ENCODE measurements at regions not wholly inside any gene's neighbourhood (a gene's known extent, or its start where the extent isn't known, plus 50 kb on each side); places are given as distances from the start of the nearest gene placed in this dataset.

- Histone ChIP-seq H3K4me1 (no peaks in the 10 kb centered on the region), H3K27me3 (no peaks in the 10 kb centered on the region), H3K36me3 (no peaks in the 10 kb centered on the region), H3K27ac (no peak overlapping the region), H3K4me2 (no peak overlapping the region), H3F3A (ENCODE audit: low read depth) (no peaks in the 10 kb centered on the region), H3K9ac (no peak overlapping the region), H2AFZ (replicated peaks) (no peak overlapping the region), H3K4me3 (no peak overlapping the region), H4K20me1 (ENCODE audit: low read depth) (no peaks in the 10 kb centered on the region), H3K79me2 (ENCODE audit: low read depth) (no peaks in the 10 kb centered on the region), H3K9me3 (ENCODE audit: low read depth) (no peaks in the 10 kb centered on the region)
- no peak for DNase-seq (ENCODE audit: low spot score)
- Mint-ChIP-seq H3K36me3 (no peaks in the 10 kb centered on the region), H3K9me3 (no peaks in the 10 kb centered on the region), H3K4me3 (no peak overlapping the region), H3K27ac (no peak overlapping the region), H3K27me3 (ENCODE audit: insufficient read depth, low read depth) (peaks cover 5% of the 10 kb centered on the region), H3K4me1 (no peaks in the 10 kb centered on the region)
- TF ChIP-seq EZH2 (IDR thresholded peaks at IDR 0.05): no peak
- TF ChIP-seq EZH2phosphoT487 (IDR thresholded peaks at IDR 0.05): no peak
- TF ChIP-seq CTCF (IDR thresholded peaks at IDR 0.05): no peak
Observed at GRCh38 chr6:6980999-6981597, 126.7 kb upstream of the RREB1 start.

- H3K36me3 Mint-ChIP-seq: no peaks in the 10 kb centered on the region
- Histone ChIP-seq H3K36me3 (no peaks in the 10 kb centered on the region), H3K9ac (no peak overlapping the region), H3K27ac (no peak overlapping the region), H3K4me1 (no peaks in the 10 kb centered on the region), H3K4me3 (no peak overlapping the region), H4K20me1 (ENCODE audit: low read depth) (no peaks in the 10 kb centered on the region), H3K27me3 (no peaks in the 10 kb centered on the region), H3K9me3 (ENCODE audit: low read depth) (no peaks in the 10 kb centered on the region), H3K79me2 (ENCODE audit: low read depth) (no peaks in the 10 kb centered on the region), H3F3A (ENCODE audit: low read depth) (no peaks in the 10 kb centered on the region), H2AFZ (replicated peaks) (no peak overlapping the region), H3K4me2 (no peak overlapping the region)
- TF ChIP-seq CTCF (IDR thresholded peaks at IDR 0.05) (no peak), EZH2phosphoT487 (IDR thresholded peaks at IDR 0.05) (no peak), EZH2 (IDR thresholded peaks at IDR 0.05) (no peak)
- H3K27ac Mint-ChIP-seq: no peak overlapping the region
- no peak overlapping the region for H3K4me3 Mint-ChIP-seq
- no peak for DNase-seq (ENCODE audit: low spot score)
- H3K4me1 Mint-ChIP-seq: no peaks in the 10 kb centered on the region
- H3K9me3 Mint-ChIP-seq: no peaks in the 10 kb centered on the region
- peaks cover 5% of the 10 kb centered on the region for H3K27me3 Mint-ChIP-seq (ENCODE audit: insufficient read depth, low read depth)
Observed at GRCh38 chr6:6981681-6982322, 126.0 kb upstream of the RREB1 start.

- H3K9me3 Mint-ChIP-seq: no peaks in the 10 kb centered on the region
- Histone ChIP-seq H4K20me1 (ENCODE audit: low read depth) (no peaks in the 10 kb centered on the region), H3K27ac (no peak overlapping the region), H3K27me3 (no peaks in the 10 kb centered on the region), H3K9ac (no peak overlapping the region), H3K4me2 (no peak overlapping the region), H2AFZ (replicated peaks) (no peak overlapping the region), H3K4me1 (peaks cover 5% of the 10 kb centered on the region), H3K79me2 (ENCODE audit: low read depth) (no peaks in the 10 kb centered on the region), H3K36me3 (no peaks in the 10 kb centered on the region), H3K9me3 (ENCODE audit: low read depth) (no peaks in the 10 kb centered on the region), H3K4me3 (no peak overlapping the region), H3F3A (ENCODE audit: low read depth) (peaks cover 2% of the 10 kb centered on the region)
- no peak for TF ChIP-seq CTCF (IDR thresholded peaks at IDR 0.05)
- no peak for TF ChIP-seq EZH2 (IDR thresholded peaks at IDR 0.05)
- no peak for TF ChIP-seq EZH2phosphoT487 (IDR thresholded peaks at IDR 0.05)
- H3K36me3 Mint-ChIP-seq: no peaks in the 10 kb centered on the region
- no peak for DNase-seq (ENCODE audit: low spot score)
- H3K4me3 Mint-ChIP-seq: no peak overlapping the region
- H3K4me1 Mint-ChIP-seq: peaks cover 4% of the 10 kb centered on the region
- no peak overlapping the region for H3K27ac Mint-ChIP-seq
- peaks cover 5% of the 10 kb centered on the region for H3K27me3 Mint-ChIP-seq (ENCODE audit: insufficient read depth, low read depth)
Observed at GRCh38 chr6:6982663-6983062, 125.1 kb upstream of the RREB1 start.

Data from neural progenitor cell (in vitro differentiated cells).